ENCODE measurements at regions not wholly inside any gene's neighbourhood (a gene's known extent, or its start where the extent isn't known, plus 50 kb on each side); places are given as distances from the start of the nearest gene placed in this dataset.

DNA sequence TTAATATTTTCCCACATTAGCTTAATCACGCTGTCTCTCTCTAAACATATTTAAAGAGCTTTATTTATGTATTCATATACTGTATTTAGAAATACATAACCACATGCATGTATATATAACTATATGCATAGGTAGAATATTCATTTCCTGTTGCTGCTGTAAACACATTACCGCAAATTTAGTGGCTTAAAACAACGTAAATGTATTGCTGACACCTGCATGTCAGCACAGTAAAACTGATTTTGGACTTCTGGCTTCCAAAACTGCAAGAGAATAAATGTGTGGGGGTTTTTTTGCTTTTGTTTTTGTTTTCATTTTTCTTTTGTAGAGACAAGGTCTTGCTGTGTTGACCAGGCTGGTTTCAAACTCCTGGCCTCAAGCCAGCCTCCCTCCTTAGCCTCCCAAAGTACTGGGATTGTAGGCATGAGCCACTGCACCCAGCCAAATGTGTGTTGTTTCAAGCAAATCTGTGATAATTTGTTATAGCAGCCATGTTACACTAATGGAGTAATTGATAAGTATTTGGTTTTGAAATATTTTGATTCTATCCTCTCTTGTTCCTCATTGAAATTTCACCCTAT is 61.9 kb upstream of the CMKLR1 start (continued):
- TF ChIP-seq, protein P1, sequence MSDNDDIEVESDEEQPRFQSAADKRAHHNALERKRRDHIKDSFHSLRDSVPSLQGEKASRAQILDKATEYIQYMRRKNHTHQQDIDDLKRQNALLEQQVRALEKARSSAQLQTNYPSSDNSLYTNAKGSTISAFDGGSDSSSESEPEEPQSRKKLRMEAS (CRISPR knock-in tag; IDR thresholded peaks at IDR 0.05), result no peak
- TF ChIP-seq, protein P2, sequence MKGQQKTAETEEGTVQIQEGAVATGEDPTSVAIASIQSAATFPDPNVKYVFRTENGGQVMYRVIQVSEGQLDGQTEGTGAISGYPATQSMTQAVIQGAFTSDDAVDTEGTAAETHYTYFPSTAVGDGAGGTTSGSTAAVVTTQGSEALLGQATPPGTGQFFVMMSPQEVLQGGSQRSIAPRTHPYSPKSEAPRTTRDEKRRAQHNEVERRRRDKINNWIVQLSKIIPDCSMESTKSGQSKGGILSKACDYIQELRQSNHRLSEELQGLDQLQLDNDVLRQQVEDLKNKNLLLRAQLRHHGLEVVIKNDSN (CRISPR knock-in tag; IDR thresholded peaks at IDR 0.05), result no peak
- TF ChIP-seq NR1H2 (CRISPR knock-in tag; IDR thresholded peaks at IDR 0.05) (no peak), NFE2L1 (CRISPR knock-in tag; IDR thresholded peaks at IDR 0.05) (no peak)

DNA sequence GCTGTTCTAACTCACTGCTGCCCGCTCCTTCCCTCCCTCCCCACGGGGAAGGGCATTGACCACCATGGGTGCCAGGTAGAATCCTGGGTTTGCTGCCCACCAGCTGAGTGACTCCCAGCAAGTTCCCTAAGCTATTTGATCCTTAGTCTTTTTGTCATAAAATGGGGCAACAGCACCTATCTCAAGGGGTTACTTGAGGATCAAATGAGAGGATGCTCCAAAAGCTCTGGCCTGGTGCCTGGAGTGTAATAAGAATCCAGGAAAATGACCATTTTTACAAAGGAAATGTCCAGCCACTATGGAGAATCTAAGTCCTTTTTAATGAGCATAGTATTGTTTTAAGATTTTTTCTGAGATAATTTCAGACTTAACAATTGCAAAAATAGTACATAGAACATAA is 61.4 kb upstream of the CMKLR1 start:
- DNase-seq (ENCODE audit: low spot score) (no peak), ATAC-seq (no peak)
- no peaks in the 10 kb centered on the region for H3K36me3 Mint-ChIP-seq
- no peak overlapping the region for H3K27ac Mint-ChIP-seq
- no peaks in the 10 kb centered on the region for H3K27me3 Mint-ChIP-seq (ENCODE audit: low read depth)
- H3K4me3 Mint-ChIP-seq, result no peak overlapping the region
- peaks cover 14% of the 10 kb centered on the region for H3K4me1 Mint-ChIP-seq
- ChIA-PET POLR2A (no interaction called here), CTCF (no interaction called here)
- peaks cover 14% of the 10 kb centered on the region for H3K9me3 Mint-ChIP-seq
- TF ChIP-seq, protein P3, sequence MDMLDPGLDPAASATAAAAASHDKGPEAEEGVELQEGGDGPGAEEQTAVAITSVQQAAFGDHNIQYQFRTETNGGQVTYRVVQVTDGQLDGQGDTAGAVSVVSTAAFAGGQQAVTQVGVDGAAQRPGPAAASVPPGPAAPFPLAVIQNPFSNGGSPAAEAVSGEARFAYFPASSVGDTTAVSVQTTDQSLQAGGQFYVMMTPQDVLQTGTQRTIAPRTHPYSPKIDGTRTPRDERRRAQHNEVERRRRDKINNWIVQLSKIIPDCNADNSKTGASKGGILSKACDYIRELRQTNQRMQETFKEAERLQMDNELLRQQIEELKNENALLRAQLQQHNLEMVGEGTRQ (CRISPR knock-in tag; IDR thresholded peaks at IDR 0.05), result no peak
- TF ChIP-seq, protein P2 (CRISPR knock-in tag; IDR thresholded peaks at IDR 0.05), result no peak
- TF ChIP-seq ELF4 (CRISPR knock-in tag; IDR thresholded peaks at IDR 0.05; ENCODE audit: low read depth) (no peak), NR1H2 (CRISPR knock-in tag; IDR thresholded peaks at IDR 0.05) (no peak), GABPB1 (CRISPR knock-in tag; IDR thresholded peaks at IDR 0.05) (no peak), CREM (CRISPR knock-in tag; IDR thresholded peaks at IDR 0.05) (no peak), PRRX2 (CRISPR knock-in tag; IDR thresholded peaks at IDR 0.05) (no peak), GRHL2 (CRISPR knock-in tag; IDR thresholded peaks at IDR 0.05; ENCODE audit: insufficient replicate concordance, severe bottlenecking) (no peak), TEAD4 (CRISPR knock-in tag; IDR thresholded peaks at IDR 0.05) (no peak), MXD4 (CRISPR knock-in tag; IDR thresholded peaks at IDR 0.05; ENCODE audit: borderline replicate concordance) (no peak), ZNF138 (CRISPR knock-in tag; conservative IDR thresholded peaks at IDR 0.05) (no peak)
- TF ChIP-seq, protein P4, sequence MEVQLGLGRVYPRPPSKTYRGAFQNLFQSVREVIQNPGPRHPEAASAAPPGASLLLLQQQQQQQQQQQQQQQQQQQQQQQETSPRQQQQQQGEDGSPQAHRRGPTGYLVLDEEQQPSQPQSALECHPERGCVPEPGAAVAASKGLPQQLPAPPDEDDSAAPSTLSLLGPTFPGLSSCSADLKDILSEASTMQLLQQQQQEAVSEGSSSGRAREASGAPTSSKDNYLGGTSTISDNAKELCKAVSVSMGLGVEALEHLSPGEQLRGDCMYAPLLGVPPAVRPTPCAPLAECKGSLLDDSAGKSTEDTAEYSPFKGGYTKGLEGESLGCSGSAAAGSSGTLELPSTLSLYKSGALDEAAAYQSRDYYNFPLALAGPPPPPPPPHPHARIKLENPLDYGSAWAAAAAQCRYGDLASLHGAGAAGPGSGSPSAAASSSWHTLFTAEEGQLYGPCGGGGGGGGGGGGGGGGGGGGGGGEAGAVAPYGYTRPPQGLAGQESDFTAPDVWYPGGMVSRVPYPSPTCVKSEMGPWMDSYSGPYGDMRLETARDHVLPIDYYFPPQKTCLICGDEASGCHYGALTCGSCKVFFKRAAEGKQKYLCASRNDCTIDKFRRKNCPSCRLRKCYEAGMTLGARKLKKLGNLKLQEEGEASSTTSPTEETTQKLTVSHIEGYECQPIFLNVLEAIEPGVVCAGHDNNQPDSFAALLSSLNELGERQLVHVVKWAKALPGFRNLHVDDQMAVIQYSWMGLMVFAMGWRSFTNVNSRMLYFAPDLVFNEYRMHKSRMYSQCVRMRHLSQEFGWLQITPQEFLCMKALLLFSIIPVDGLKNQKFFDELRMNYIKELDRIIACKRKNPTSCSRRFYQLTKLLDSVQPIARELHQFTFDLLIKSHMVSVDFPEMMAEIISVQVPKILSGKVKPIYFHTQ (CRISPR knock-in tag; IDR thresholded peaks at IDR 0.05), result no peak
- TF ChIP-seq, protein P5, sequence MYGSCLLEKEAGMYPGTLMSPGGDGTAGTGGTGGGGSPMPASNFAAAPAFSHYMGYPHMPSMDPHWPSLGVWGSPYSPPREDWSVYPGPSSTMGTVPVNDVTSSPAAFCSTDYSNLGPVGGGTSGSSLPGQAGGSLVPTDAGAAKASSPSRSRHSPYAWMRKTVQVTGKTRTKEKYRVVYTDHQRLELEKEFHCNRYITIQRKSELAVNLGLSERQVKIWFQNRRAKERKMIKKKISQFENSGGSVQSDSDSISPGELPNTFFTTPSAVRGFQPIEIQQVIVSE (CRISPR knock-in tag; IDR thresholded peaks at IDR 0.05; ENCODE audit: borderline replicate concordance), result no peak

DNA sequence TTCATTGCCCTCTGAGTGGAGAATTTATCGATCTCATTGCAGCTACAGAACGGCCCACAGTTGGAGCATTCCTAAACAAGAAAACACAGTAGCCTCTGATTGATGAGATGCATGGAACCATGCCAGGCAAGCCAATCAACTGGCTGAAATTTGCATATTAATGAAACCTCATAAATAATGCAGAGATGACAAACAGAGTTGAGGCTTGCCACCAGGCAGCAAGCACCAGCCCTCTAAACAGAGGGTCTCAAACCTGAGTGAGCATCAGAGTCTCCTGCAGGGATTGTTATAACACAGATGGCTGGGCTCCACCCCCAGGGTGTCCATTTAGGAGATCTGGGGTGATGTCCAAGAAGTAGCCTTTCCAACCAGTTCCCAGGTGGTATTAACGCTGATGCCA is 60.9 kb upstream of the CMKLR1 start:
- H3K4me1 Mint-ChIP-seq, result peaks cover 14% of the 10 kb centered on the region
- H3K9me3 Mint-ChIP-seq, result peaks cover 10% of the 10 kb centered on the region
- peak; percentile 65 for ATAC-seq
- POLR2A ChIA-PET, result no interaction called here
- H3K27ac Mint-ChIP-seq, result no peak overlapping the region
- no peaks in the 10 kb centered on the region for H3K36me3 Mint-ChIP-seq
- H3K4me3 Mint-ChIP-seq, result no peak overlapping the region
- H3K27me3 Mint-ChIP-seq (ENCODE audit: low read depth), result no peaks in the 10 kb centered on the region
- no peak for DNase-seq (ENCODE audit: low spot score)
- CTCF ChIA-PET, result interaction anchor here (0.9 kb wide), 1 partner anchor 95 kb away, joined by 3 read pairs; no protein-coding TSS in a partner anchor
- no peak for TF ChIP-seq FOXP1 (CRISPR knock-in tag; IDR thresholded peaks at IDR 0.05; ENCODE audit: borderline replicate concordance)
- TF ChIP-seq SMAD3 (CRISPR knock-in tag; IDR thresholded peaks at IDR 0.05; ENCODE audit: borderline replicate concordance), result no peak
- TF ChIP-seq, protein P6, sequence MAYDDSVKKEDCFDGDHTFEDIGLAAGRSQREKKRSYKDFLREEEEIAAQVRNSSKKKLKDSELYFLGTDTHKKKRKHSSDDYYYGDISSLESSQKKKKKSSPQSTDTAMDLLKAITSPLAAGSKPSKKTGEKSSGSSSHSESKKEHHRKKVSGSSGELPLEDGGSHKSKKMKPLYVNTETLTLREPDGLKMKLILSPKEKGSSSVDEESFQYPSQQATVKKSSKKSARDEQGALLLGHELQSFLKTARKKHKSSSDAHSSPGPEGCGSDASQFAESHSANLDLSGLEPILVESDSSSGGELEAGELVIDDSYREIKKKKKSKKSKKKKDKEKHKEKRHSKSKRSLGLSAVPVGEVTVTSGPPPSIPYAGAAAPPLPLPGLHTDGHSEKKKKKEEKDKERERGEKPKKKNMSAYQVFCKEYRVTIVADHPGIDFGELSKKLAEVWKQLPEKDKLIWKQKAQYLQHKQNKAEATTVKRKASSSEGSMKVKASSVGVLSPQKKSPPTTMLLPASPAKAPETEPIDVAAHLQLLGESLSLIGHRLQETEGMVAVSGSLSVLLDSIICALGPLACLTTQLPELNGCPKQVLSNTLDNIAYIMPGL (CRISPR knock-in tag; IDR thresholded peaks at IDR 0.05), result no peak
- no peak for TF ChIP-seq ZNF423 (CRISPR knock-in tag; IDR thresholded peaks at IDR 0.05)
- no peak for TF ChIP-seq KAT7 (CRISPR knock-in tag; IDR thresholded peaks at IDR 0.05; ENCODE audit: borderline replicate concordance)
- TF ChIP-seq TEAD4 (CRISPR knock-in tag; IDR thresholded peaks at IDR 0.05), result no peak
- TF ChIP-seq, protein P7, sequence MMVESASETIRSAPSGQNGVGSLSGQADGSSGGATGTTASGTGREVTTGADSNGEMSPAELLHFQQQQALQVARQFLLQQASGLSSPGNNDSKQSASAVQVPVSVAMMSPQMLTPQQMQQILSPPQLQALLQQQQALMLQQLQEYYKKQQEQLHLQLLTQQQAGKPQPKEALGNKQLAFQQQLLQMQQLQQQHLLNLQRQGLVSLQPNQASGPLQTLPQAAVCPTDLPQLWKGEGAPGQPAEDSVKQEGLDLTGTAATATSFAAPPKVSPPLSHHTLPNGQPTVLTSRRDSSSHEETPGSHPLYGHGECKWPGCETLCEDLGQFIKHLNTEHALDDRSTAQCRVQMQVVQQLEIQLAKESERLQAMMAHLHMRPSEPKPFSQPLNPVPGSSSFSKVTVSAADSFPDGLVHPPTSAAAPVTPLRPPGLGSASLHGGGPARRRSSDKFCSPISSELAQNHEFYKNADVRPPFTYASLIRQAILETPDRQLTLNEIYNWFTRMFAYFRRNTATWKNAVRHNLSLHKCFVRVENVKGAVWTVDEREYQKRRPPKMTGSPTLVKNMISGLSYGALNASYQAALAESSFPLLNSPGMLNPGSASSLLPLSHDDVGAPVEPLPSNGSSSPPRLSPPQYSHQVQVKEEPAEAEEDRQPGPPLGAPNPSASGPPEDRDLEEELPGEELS (CRISPR knock-in tag; IDR thresholded peaks at IDR 0.05), result no peak
- TF ChIP-seq IRF2 (CRISPR knock-in tag; IDR thresholded peaks at IDR 0.05; ENCODE audit: borderline replicate concordance, low read depth), result no peak
